Stimulated activated CD4-positive, alpha-beta T cell treated with anti-CD3 and anti-CD28 coated beads, Interleukin-2, amount 100 ng/mL, for 24 hours (primary cell): ENCODE measurements at regions not wholly inside any gene's neighbourhood (a gene's known extent, or its start where the extent isn't known, plus 50 kb on each side); places are given as distances from the start of the nearest gene placed in this dataset.

Source experiments
- DNase-seq, 2 donors: peaks; one replicate each; pipeline ENCODE4 v3.0.0-alpha.2; 2020

- peak; percentile 16 to 17 for DNase-seq
Observed at GRCh38 chr16:17529982-17530760, 59.4 kb upstream of the XYLT1 start.

- no peak for DNase-seq
Observed at GRCh38 chr16:17526956-17527937, 56.5 kb upstream of the XYLT1 start.

DNA sequence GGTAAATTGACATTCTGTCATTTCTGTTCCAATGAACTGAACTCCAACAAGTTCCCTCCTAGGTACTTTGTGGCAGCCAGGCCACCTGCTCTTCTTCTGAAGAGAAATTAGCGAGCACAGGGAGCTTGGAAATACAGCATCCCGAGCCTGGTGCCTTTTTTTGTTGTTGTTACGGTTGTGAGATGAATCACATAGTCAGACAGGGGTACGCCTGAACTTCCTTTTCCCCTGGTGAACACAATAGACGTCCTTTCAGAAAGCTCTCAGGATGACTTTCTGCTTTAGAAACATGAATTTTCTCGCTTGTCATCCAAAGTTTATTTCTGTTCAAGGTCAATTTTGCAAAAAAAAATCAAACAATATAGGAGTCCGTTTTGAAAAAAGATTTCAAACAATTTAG, 53.9 kb upstream of the XYLT1 start:
- no peak for DNase-seq

GRCh38 chr16:17520561-17520960, 49.8 kb upstream of the XYLT1 start:
- no peak for DNase-seq
